Nephron progenitor cell (in vitro differentiated cells): ENCODE measurements at regions not wholly inside any gene's neighbourhood (a gene's known extent, or its start where the extent isn't known, plus 50 kb on each side); places are given as distances from the start of the nearest gene placed in this dataset.

Experiments
- DNase-seq: peaks from one replicate; pipeline ENCODE4 v3.0.0; 2021
- H3K27ac Mint-ChIP-seq: 2 replicates; pipeline ENCODE4 v1.8.0; 2021; ENCODE audit warnings: mild to moderate bottlenecking, moderate library complexity, mixed read lengths
- H3K27me3 Mint-ChIP-seq: 2 replicates; pipeline ENCODE4 v1.8.0; 2021; ENCODE audit warnings: mild to moderate bottlenecking, low read depth, mixed read lengths; ENCODE audit not compliant: poor library complexity
- H3K36me3 Mint-ChIP-seq: 2 replicates; pipeline ENCODE4 v1.8.0; 2021; ENCODE audit warnings: low read depth, mixed read lengths
- H3K4me1 Mint-ChIP-seq: 2 replicates; pipeline ENCODE4 v1.8.0; 2021; ENCODE audit warnings: mixed read lengths
- H3K4me3 Mint-ChIP-seq: 2 replicates; pipeline ENCODE4 v1.8.0; 2021; ENCODE audit warnings: mild to moderate bottlenecking, moderate library complexity, mixed read lengths
- H3K9me3 Mint-ChIP-seq: 2 replicates; pipeline ENCODE4 v1.8.0; 2021; ENCODE audit warnings: mild to moderate bottlenecking, moderate library complexity, mixed read lengths
- TF ChIP-seq, protein P1 (sequence below): fragments of 200-600 bp; sonication (generic); IDR thresholded peaks from 2 replicates; pipeline ENCODE4 v1.5.0; 2021; ENCODE audit warnings: antibody characterized with exemption

DNA sequence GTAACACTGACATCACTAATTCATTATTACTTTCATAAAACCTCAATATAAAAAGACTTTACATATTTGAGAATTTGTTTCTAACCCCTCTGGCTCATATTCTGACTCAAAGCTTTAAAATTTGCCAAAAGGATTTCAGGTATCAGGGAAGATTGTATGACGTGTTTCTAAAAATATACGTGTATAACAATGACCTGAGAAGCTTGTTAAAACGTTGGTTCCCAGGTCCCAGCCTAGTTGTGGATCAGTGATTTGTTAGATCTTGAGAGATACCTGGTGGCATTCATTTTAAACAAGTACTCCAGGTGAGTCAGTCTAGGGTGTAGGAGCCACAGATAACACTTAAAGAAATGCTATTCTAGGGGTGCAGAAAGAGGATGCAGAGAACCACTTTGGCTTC is 1096.8 kb upstream of the NXPH2 start:
- Mint-ChIP-seq H3K36me3 (no peaks in the 10 kb centered on the region), H3K9me3 (peaks cover 4% of the 10 kb centered on the region), H3K4me1 (no peaks in the 10 kb centered on the region), H3K27me3 (no peaks in the 10 kb centered on the region), H3K27ac (no peak overlapping the region), H3K4me3 (no peak overlapping the region)
- TF ChIP-seq, protein P1, sequence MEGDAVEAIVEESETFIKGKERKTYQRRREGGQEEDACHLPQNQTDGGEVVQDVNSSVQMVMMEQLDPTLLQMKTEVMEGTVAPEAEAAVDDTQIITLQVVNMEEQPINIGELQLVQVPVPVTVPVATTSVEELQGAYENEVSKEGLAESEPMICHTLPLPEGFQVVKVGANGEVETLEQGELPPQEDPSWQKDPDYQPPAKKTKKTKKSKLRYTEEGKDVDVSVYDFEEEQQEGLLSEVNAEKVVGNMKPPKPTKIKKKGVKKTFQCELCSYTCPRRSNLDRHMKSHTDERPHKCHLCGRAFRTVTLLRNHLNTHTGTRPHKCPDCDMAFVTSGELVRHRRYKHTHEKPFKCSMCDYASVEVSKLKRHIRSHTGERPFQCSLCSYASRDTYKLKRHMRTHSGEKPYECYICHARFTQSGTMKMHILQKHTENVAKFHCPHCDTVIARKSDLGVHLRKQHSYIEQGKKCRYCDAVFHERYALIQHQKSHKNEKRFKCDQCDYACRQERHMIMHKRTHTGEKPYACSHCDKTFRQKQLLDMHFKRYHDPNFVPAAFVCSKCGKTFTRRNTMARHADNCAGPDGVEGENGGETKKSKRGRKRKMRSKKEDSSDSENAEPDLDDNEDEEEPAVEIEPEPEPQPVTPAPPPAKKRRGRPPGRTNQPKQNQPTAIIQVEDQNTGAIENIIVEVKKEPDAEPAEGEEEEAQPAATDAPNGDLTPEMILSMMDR: no peak
- no peak for DNase-seq

DNA sequence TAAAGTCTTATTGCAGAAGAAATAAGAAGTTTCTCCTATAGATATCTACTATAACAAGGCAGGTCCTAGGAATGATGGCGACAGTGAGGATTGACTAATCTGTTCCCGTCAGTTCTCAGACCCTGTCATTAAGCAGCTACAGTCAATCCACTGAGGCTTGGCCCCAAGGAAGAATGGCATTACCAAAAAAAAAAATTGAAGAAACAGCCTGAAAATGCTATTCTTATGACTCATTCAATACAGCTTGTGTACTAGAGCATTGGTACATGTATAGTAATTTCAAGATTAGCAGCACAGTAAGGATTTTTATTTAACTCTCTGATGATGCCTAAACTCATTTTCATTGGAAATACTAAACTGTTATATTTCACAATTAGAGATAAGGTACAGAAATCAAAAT is 1096.1 kb upstream of the NXPH2 start:
- no peaks in the 10 kb centered on the region for H3K36me3 Mint-ChIP-seq
- no peak for DNase-seq
- peaks cover 4% of the 10 kb centered on the region for H3K9me3 Mint-ChIP-seq
- TF ChIP-seq, protein P1: no peak
- no peak overlapping the region for H3K27ac Mint-ChIP-seq
- H3K4me3 Mint-ChIP-seq: no peak overlapping the region
- no peaks in the 10 kb centered on the region for H3K4me1 Mint-ChIP-seq
- no peaks in the 10 kb centered on the region for H3K27me3 Mint-ChIP-seq

GRCh38 chr2:139872503-139872902 is 1092.3 kb upstream of the NXPH2 start:
- Mint-ChIP-seq H3K27me3 (no peaks in the 10 kb centered on the region), H3K27ac (no peak overlapping the region), H3K36me3 (no peaks in the 10 kb centered on the region), H3K9me3 (peaks cover 4% of the 10 kb centered on the region), H3K4me1 (no peaks in the 10 kb centered on the region), H3K4me3 (no peak overlapping the region)
- no peak for DNase-seq
- TF ChIP-seq, protein P1: no peak

DNA sequence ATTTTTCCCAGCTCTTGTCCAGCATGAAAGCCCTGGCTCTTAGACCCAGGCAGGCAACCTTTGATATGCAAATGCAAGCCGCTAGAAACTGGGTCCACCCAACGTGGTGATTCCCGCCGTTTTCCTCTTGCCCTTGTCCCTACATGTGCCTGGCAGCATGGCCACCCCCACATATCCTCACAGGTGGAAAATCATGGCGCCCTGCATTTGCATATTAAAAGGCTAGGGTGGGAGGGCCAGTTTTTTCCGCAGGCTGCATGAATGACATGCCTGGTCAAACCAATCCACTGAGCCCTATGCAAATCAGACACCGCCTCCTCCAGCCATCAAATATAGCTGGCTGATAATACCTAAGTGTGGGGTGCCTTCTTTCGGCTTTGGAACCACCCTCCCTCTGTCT is 1091.8 kb upstream of the NXPH2 start:
- no peaks in the 10 kb centered on the region for H3K36me3 Mint-ChIP-seq
- H3K4me1 Mint-ChIP-seq: no peaks in the 10 kb centered on the region
- H3K27me3 Mint-ChIP-seq: no peaks in the 10 kb centered on the region
- no peak overlapping the region for H3K4me3 Mint-ChIP-seq
- TF ChIP-seq, protein P1: no peak
- H3K27ac Mint-ChIP-seq: no peak overlapping the region
- H3K9me3 Mint-ChIP-seq: peaks cover 4% of the 10 kb centered on the region
- no peak for DNase-seq

- Mint-ChIP-seq H3K4me1 (no peaks in the 10 kb centered on the region), H3K36me3 (no peaks in the 10 kb centered on the region), H3K27me3 (no peaks in the 10 kb centered on the region), H3K9me3 (peaks cover 25% of the 10 kb centered on the region), H3K4me3 (no peak overlapping the region), H3K27ac (no peak overlapping the region)
- TF ChIP-seq, protein P1: no peak
- no peak for DNase-seq
These were observed 1087.5 kb upstream of the NXPH2 start for GRCh38 chr2:139867601-139868226.

- no peaks in the 10 kb centered on the region for H3K36me3 Mint-ChIP-seq
- H3K9me3 Mint-ChIP-seq: peaks cover 35% of the 10 kb centered on the region
- DNase-seq: no peak
- TF ChIP-seq, protein P1: no peak
- no peak overlapping the region for H3K27ac Mint-ChIP-seq
- no peak overlapping the region for H3K4me3 Mint-ChIP-seq
- H3K4me1 Mint-ChIP-seq: no peaks in the 10 kb centered on the region
- H3K27me3 Mint-ChIP-seq: no peaks in the 10 kb centered on the region
These were observed 1084.7 kb upstream of the NXPH2 start for GRCh38 chr2:139864821-139865302.
